Muscle of back (tissue), 3 donors: ENCODE measurements at regions not wholly inside any gene's neighbourhood (a gene's known extent, or its start where the extent isn't known, plus 50 kb on each side); places are given as distances from the start of the nearest gene placed in this dataset.

Experiments used
- DNase-seq, 3 donors: peaks; one replicate each; pipeline versions ENCODE4 v3.0.0 to v3.0.0-alpha.2; 2013

- no peak for DNase-seq
Observed at GRCh38 chr20:58111310-58112016, 117.0 kb downstream of the ANKRD60 start.

GRCh38 chr20:58109918-58110635 is 118.4 kb downstream of the ANKRD60 start:
- DNase-seq, result no peak

GRCh38 chr20:58109126-58109880 is 119.2 kb downstream of the ANKRD60 start:
- DNase-seq, result peak in 1 of 3 donors; percentile 62

- no peak for DNase-seq
Observed at GRCh38 chr20:58107533-58107932, 120.9 kb downstream of the ANKRD60 start.

- DNase-seq, result no peak
Observed at GRCh38 chr20:58106143-58106750, 122.2 kb downstream of the ANKRD60 start.

GRCh38 chr20:58103961-58104360 is 124.5 kb downstream of the ANKRD60 start:
- no peak for DNase-seq

- DNase-seq, result no peak
Observed at GRCh38 chr20:58103517-58103904, 124.9 kb downstream of the ANKRD60 start.

- DNase-seq, result no peak
Observed at GRCh38 chr20:58102744-58103516, 125.5 kb downstream of the ANKRD60 start.

GRCh38 chr20:58102261-58102660 is 126.2 kb downstream of the ANKRD60 start:
- DNase-seq, result peak; percentile 47 to 76 (median 51)

GRCh38 chr20:58100731-58101356 is 127.6 kb downstream of the ANKRD60 start:
- no peak for DNase-seq

GRCh38 chr20:58099956-58100730 is 128.3 kb downstream of the ANKRD60 start:
- no peak for DNase-seq

GRCh38 chr20:58099291-58099935 is 129.0 kb downstream of the ANKRD60 start:
- DNase-seq, result no peak

GRCh38 chr20:58098571-58098970 is 129.9 kb downstream of the ANKRD60 start:
- no peak for DNase-seq

- DNase-seq, result no peak
Observed at GRCh38 chr20:58097943-58098342, 130.5 kb downstream of the ANKRD60 start.

GRCh38 chr20:58097429-58097828 is 131.0 kb downstream of the ANKRD60 start:
- DNase-seq, result no peak

GRCh38 chr20:58096880-58097423 is 131.5 kb downstream of the ANKRD60 start:
- no peak for DNase-seq

- DNase-seq, result no peak
Observed at GRCh38 chr20:58094698-58095097, 133.8 kb downstream of the ANKRD60 start.

- no peak for DNase-seq
Observed at GRCh38 chr20:58094160-58094559, 134.3 kb downstream of the ANKRD60 start.

- no peak for DNase-seq
Observed at GRCh38 chr20:58092871-58093270, 135.6 kb downstream of the ANKRD60 start.
